ENCODE measurements at regions not wholly inside any gene's neighbourhood (a gene's known extent, or its start where the extent isn't known, plus 50 kb on each side); places are given as distances from the start of the nearest gene placed in this dataset.
"Not testable (repeated sequence)": the region's sequence is repeated elsewhere in the genome, so short reads cannot be mapped to it uniquely, and the experiment has no call there.

GRCh38 chr7:114169389-114169788, 245.2 kb upstream of the FOXP2 start:
- not testable (repeated sequence) for TF ChIP-seq CTCF (conservative IDR thresholded peaks at IDR 0.05 in 1 of 2, IDR thresholded peaks at IDR 0.05 in 1 of 2; ENCODE audit: low read depth in 1 of 2, low read length in 2 of 2); EZH2 (IDR thresholded peaks at IDR 0.05; ENCODE audit: low read length, missing control alignments)
